H9 (cell line): ENCODE measurements at regions not wholly inside any gene's neighbourhood (a gene's known extent, or its start where the extent isn't known, plus 50 kb on each side); places are given as distances from the start of the nearest gene placed in this dataset.
"Not testable (repeated sequence)": the region's sequence is repeated elsewhere in the genome, so short reads cannot be mapped to it uniquely, and the experiment has no call there.

Experiments
- DNase-seq: peaks from one replicate; pipeline ENCODE4 v3.0.0-alpha.2; 2017
- H2AFZ ChIP-seq: one replicate; pipeline ENCODE4 v1.6.1; 2013; ENCODE audit warnings: mild to moderate bottlenecking, low read length, control low read depth, moderate library complexity
- H2AK5ac ChIP-seq: 2 replicates; pipeline ENCODE4 v1.6.1; 2013; ENCODE audit warnings: low read length, control low read depth, mixed read lengths; ENCODE audit not compliant: insufficient read length
- H2BK120ac ChIP-seq: one replicate; pipeline ENCODE4 v1.6.1; 2013; ENCODE audit warnings: low read depth, mild to moderate bottlenecking, low read length, control low read depth, inconsistent platforms; ENCODE audit not compliant: poor library complexity, severe bottlenecking
- H2BK12ac ChIP-seq: 2 replicates; pipeline ENCODE4 v1.6.1; 2013; ENCODE audit warnings: low read length, control low read depth, mixed read lengths, low read depth; ENCODE audit not compliant: insufficient read length
- H2BK15ac ChIP-seq: 2 replicates; pipeline ENCODE4 v1.6.1; 2013; ENCODE audit warnings: low read depth, low read length, control low read depth
- H2BK20ac ChIP-seq: one replicate; pipeline ENCODE4 v1.6.1; 2013; ENCODE audit warnings: low read depth, mild to moderate bottlenecking, low read length, control low read depth, inconsistent platforms; ENCODE audit not compliant: poor library complexity, severe bottlenecking
- H2BK5ac ChIP-seq: 2 replicates; pipeline ENCODE4 v1.6.1; 2013; ENCODE audit warnings: low read length, control low read depth, mixed read lengths; ENCODE audit not compliant: insufficient read length
- H3K14ac ChIP-seq: 2 replicates; pipeline ENCODE4 v1.6.1; 2013; ENCODE audit warnings: low read length, control low read depth; ENCODE audit not compliant: insufficient read depth
- H3K18ac ChIP-seq: 2 replicates; pipeline ENCODE4 v1.6.1; 2013; ENCODE audit warnings: low read depth, mild to moderate bottlenecking, mixed read lengths, low read length, control low read depth; ENCODE audit not compliant: insufficient read length
- H3K23ac ChIP-seq: 2 replicates; pipeline ENCODE4 v1.6.1; 2013; ENCODE audit warnings: low read length, control low read depth, mixed read lengths, low read depth; ENCODE audit not compliant: insufficient read length
- H3K23me2 ChIP-seq: 2 replicates; pipeline ENCODE4 v1.6.1; 2013; ENCODE audit warnings: low read depth, mild to moderate bottlenecking, mixed read lengths, low read length, control low read depth; ENCODE audit not compliant: insufficient read length, poor library complexity, severe bottlenecking
- H3K27ac ChIP-seq: 2 replicates; pipeline ENCODE4 v1.5.1; 2013; ENCODE audit warnings: low read length, control low read depth, mixed read lengths, low read depth; ENCODE audit not compliant: insufficient read length
- H3K27me3 ChIP-seq: 2 replicates; pipeline ENCODE4 v1.6.1; 2013; ENCODE audit warnings: low read length, control low read depth, inconsistent platforms; ENCODE audit not compliant: insufficient read depth
- H3K4ac ChIP-seq: 2 replicates; pipeline ENCODE4 v1.6.1; 2013; ENCODE audit warnings: low read depth, mild to moderate bottlenecking, control low read depth, inconsistent platforms, low read length, moderate library complexity
- H3K4me1 ChIP-seq: 2 replicates; pipeline ENCODE4 v1.6.1; 2013; ENCODE audit warnings: low read length, control low read depth, inconsistent platforms; ENCODE audit not compliant: insufficient read depth
- H3K4me2 ChIP-seq: 2 replicates; pipeline ENCODE4 v1.6.1; 2013; ENCODE audit warnings: low read length, control low read depth, mixed read lengths; ENCODE audit not compliant: insufficient read length, insufficient read depth
- H3K56ac ChIP-seq: 2 replicates; pipeline ENCODE4 v1.6.1; 2013; ENCODE audit warnings: low read depth, mild to moderate bottlenecking, mixed read lengths, low read length, control low read depth; ENCODE audit not compliant: insufficient read length
- H3K79me1 ChIP-seq: 2 replicates; pipeline ENCODE4 v1.6.1; 2013; ENCODE audit warnings: low read depth, mild to moderate bottlenecking, moderate library complexity, low read length, control low read depth, inconsistent platforms; ENCODE audit not compliant: insufficient read depth, poor library complexity, severe bottlenecking
- H3K79me2 ChIP-seq: 2 replicates; pipeline ENCODE4 v1.6.1; 2013; ENCODE audit warnings: low read length, control low read depth, inconsistent platforms; ENCODE audit not compliant: insufficient read depth
- H3K9ac ChIP-seq: 2 replicates; pipeline ENCODE4 v1.6.1; 2013; ENCODE audit warnings: low read length, control low read depth, mixed read lengths; ENCODE audit not compliant: insufficient read length; ENCODE audit errors: extremely low read depth
- H3K9me3 ChIP-seq: one replicate; pipeline ENCODE4 v1.6.1; 2013; ENCODE audit warnings: low read depth, low read length, inconsistent platforms; ENCODE audit not compliant: control insufficient read depth
- H3T11ph ChIP-seq: one replicate; pipeline ENCODE4 v1.6.1; 2013; ENCODE audit warnings: mild to moderate bottlenecking, low read length, control low read depth, inconsistent platforms
- H4K20me1 ChIP-seq: one replicate; pipeline ENCODE4 v1.6.1; 2013; ENCODE audit not compliant: control insufficient read depth, insufficient read length, insufficient read depth
- H4K5ac ChIP-seq: 2 replicates; pipeline ENCODE4 v1.6.1; 2013; ENCODE audit warnings: low read depth, mild to moderate bottlenecking, mixed read lengths, low read length, control low read depth; ENCODE audit not compliant: insufficient read length
- H4K8ac ChIP-seq: replicated peaks from 2 replicates; pipeline ENCODE4 v1.6.1; 2013; ENCODE audit warnings: low read length, control low read depth, mixed read lengths, low read depth; ENCODE audit not compliant: insufficient read length
- H4K91ac ChIP-seq: 2 replicates; pipeline ENCODE4 v1.6.1; 2013; ENCODE audit warnings: low read depth, mild to moderate bottlenecking, moderate library complexity, mixed read lengths, low read length, control low read depth; ENCODE audit not compliant: insufficient read length
- H3K27ac Mint-ChIP-seq, 3 experiments: 2 replicates in 2 of 3; 3 replicates in 1 of 3; pipeline ENCODE4 v1.8.0; 2020 to 2021; ENCODE audit warnings: mixed read lengths in 3 of 3, mild to moderate bottlenecking in 1 of 3, moderate library complexity in 1 of 3
- H3K27me3 Mint-ChIP-seq: 2 replicates; pipeline ENCODE4 v1.8.0; 2021; ENCODE audit warnings: low read depth, mild to moderate bottlenecking, moderate library complexity, mixed read lengths
- H3K36me3 Mint-ChIP-seq, 3 experiments: 2 replicates in 2 of 3; 3 replicates in 1 of 3; pipeline ENCODE4 v1.8.0; 2020 to 2021; ENCODE audit warnings: low read depth in 3 of 3, mixed read lengths in 3 of 3; ENCODE audit not compliant: insufficient read depth in 1 of 3
- H3K4me1 Mint-ChIP-seq, 2 experiments: 2 replicates each; pipeline ENCODE4 v1.8.0; 2020; ENCODE audit warnings: mixed read lengths in 2 of 2
- H3K4me3 Mint-ChIP-seq, 2 experiments: 2 replicates in 1 of 2; 3 replicates in 1 of 2; pipeline ENCODE4 v1.8.0; 2020 to 2021; ENCODE audit warnings: mild to moderate bottlenecking in 2 of 2, mixed read lengths in 2 of 2, moderate library complexity in 1 of 2
- H3K9me3 Mint-ChIP-seq, 2 experiments: 2 replicates in 1 of 2; 3 replicates in 1 of 2; pipeline ENCODE4 v1.8.0; 2020; ENCODE audit warnings: mild to moderate bottlenecking in 2 of 2, mixed read lengths in 2 of 2, moderate library complexity in 1 of 2
- WGBS: extraction: QIAGEN DNeasy Blood & Tissue Kit; methylation state at CpG from one replicate; pipeline ENCODE4 v1.1.7; 2013; ENCODE audit warnings: missing lambda C conversion rate, low lambda C conversion rate, mixed read lengths; ENCODE audit not compliant: insufficient read length; ENCODE audit errors: extremely low coverage; 5-methylcytosine and 5-hydroxymethylcytosine counted together

DNA sequence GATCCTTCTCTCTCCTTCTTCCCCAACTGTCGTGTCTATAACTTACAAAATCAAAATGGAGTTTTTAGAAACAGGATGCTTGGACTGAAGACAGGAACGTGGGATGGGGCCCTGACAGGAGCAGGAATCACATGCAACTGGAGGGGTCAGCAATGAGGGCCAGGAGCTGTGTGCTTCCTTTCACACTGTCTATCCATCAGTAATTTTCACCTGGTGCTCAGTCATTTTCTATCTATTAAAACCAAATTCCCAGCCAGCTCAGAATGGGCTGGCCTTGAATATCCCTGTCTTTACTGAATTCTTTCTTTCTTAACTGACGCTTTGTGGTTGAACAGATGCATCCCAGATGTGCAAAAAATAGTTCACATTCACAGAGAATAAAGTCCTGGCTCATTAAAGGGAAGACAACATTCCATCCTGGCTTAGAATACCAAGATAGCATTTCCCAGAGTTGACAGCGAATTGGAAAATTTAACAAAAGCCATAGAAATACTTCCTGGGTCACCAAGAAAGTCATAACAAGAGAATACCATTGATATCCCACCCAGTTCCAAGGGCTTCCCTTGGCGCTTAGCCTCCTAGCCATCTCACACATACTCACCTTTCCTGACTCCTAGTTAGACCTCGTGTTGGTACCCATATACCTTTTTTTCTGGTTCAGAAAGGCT, 588.1 kb downstream of the TTLL7 start:
- not testable (repeated sequence) for H3K23me2 ChIP-seq, H2AK5ac ChIP-seq, H3K4me1 Mint-ChIP-seq, H2BK20ac ChIP-seq, H3K79me2 ChIP-seq, H2BK120ac ChIP-seq, H3K79me1 ChIP-seq, H4K20me1 ChIP-seq, H3K4me2 ChIP-seq, H3K27me3 ChIP-seq, H2BK5ac ChIP-seq, H3K18ac ChIP-seq, H3K9ac ChIP-seq, H3K9me3 Mint-ChIP-seq, H4K91ac ChIP-seq, H4K5ac ChIP-seq, DNase-seq, H3K4ac ChIP-seq, H3K4me3 Mint-ChIP-seq, H3K36me3 Mint-ChIP-seq, H2BK12ac ChIP-seq, H3K56ac ChIP-seq, H3K14ac ChIP-seq, H2BK15ac ChIP-seq, H3K9me3 ChIP-seq, H2AFZ ChIP-seq, H3T11ph ChIP-seq, H3K27ac Mint-ChIP-seq, H3K27ac ChIP-seq, H4K8ac ChIP-seq, H3K27me3 Mint-ChIP-seq, H3K4me1 ChIP-seq, H3K23ac ChIP-seq
- WGBS = no CpG with 5 or more reads among the region's 6 CpGs

- not testable (repeated sequence) for H2AFZ ChIP-seq, H3K4me2 ChIP-seq, H3K9me3 Mint-ChIP-seq, H3K27me3 Mint-ChIP-seq, H3T11ph ChIP-seq, H3K4me1 ChIP-seq, H3K56ac ChIP-seq, H2BK12ac ChIP-seq, H3K9me3 ChIP-seq, H4K20me1 ChIP-seq, H3K18ac ChIP-seq, H3K27ac ChIP-seq, H2BK15ac ChIP-seq, H2BK20ac ChIP-seq, H4K5ac ChIP-seq, DNase-seq, H3K4ac ChIP-seq, H3K23me2 ChIP-seq, H2BK5ac ChIP-seq, H3K27ac Mint-ChIP-seq, H3K23ac ChIP-seq, H3K27me3 ChIP-seq, H3K4me3 Mint-ChIP-seq, H2AK5ac ChIP-seq, H3K79me2 ChIP-seq, H3K4me1 Mint-ChIP-seq, H3K9ac ChIP-seq, H3K79me1 ChIP-seq, H3K14ac ChIP-seq, H2BK120ac ChIP-seq, H4K91ac ChIP-seq, H3K36me3 Mint-ChIP-seq, H4K8ac ChIP-seq
- WGBS = no CpG with 5 or more reads among the region's 7 CpGs
Observed at GRCh38 chr1:83406693-83407371, 592.1 kb downstream of the TTLL7 start.
